Stimulated activated CD4-positive, alpha-beta T cell treated with anti-CD3 and anti-CD28 coated beads, Interleukin-4, amount 100 ng/mL, for 4 hours (primary cell): ENCODE measurements at regions not wholly inside any gene's neighbourhood (a gene's known extent, or its start where the extent isn't known, plus 50 kb on each side); places are given as distances from the start of the nearest gene placed in this dataset.

Experiments
- DNase-seq, 2 experiments: peaks; one replicate each; pipeline ENCODE4 v3.0.0-alpha.2; 2020

DNA sequence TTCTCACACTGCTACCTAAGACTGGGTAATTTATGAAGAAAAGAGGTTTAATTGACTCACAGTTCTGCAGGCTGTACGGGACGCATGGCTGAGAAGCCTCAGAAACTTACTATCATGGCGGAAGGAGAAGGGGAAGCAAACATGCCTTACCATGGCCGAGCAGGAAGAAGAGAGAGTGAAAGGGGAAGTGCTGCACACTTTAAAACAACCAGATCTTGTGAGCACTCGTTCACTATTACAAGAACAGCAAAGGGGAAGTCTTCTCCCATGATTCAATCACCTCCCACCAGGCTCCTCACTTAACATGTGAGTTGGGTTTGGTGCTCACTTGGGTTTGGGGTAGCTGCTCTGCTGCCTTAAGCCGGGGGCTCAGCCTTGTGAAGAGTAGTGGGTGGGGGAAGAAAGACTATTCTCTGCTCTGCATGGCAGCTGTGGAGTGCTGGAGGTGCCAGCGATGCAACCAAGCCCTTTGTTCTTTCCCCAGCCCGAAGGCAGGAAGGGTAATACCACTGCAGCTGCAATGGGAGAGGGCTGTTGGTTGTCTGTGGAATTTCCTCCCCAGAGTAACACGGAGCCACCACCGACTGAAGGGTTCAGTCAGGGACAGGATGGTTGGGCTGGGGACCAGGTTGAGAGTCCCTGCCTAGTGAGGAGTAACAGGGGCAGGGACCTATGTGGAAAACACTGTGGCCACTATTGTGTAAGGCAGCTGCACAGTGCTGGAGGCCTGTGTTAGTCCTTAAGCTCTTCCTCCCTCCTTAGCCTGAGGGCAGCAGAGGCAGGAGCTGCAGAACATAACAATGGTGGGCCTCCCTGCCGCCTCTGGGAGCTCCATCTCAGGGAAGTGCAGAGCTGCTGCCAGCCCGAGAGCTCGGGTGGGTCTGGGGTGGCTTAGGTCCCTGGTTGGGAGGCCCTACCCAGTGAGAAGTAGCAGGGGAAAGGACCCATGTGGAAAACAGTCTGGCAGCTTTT is 1262.5 kb downstream of the EFNB2 start:
- DNase-seq, result no peak

- no peak for DNase-seq
These were observed 1268.8 kb downstream of the EFNB2 start for GRCh38 chr13:105266615-105267014.

GRCh38 chr13:105262579-105262978 is 1272.9 kb downstream of the EFNB2 start:
- DNase-seq, result no peak

DNA sequence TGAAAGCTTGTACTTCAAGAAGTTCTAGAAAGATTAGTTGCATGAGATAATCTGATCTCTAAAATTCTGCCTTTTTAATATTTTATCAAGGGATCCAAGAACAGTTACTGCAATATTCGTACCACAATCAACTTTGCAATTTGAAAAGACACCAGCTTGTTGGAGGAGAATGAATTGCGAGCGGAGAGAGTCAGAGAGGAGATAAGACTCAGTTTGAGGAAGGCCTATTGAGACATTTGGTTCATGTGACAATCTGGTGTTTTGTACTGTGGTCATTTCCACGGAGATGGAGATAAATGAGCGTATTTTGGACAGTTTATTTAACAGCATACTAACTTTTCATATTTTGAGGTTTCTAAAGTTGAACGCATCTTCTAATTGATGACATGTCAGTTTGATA is 1276.0 kb downstream of the EFNB2 start:
- no peak for DNase-seq

DNA sequence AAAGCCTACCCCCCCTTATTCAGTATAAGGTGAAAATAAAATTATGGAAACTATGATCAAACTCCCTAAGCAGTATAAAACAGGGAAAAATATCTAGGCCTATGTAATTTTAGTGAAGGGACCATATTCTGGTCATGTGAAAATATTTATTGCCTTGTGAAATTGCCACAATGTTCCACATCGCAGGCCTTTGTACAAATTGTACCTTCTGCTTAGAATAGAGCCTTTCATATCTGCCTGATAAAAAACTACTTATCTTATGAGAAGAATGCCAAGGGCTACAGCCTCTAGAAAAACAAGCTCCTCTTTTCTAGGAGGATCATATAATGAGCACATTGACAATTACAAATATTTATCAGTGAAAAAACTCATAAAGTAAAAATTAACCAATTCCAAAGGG is 1280.0 kb downstream of the EFNB2 start:
- no peak for DNase-seq

DNA sequence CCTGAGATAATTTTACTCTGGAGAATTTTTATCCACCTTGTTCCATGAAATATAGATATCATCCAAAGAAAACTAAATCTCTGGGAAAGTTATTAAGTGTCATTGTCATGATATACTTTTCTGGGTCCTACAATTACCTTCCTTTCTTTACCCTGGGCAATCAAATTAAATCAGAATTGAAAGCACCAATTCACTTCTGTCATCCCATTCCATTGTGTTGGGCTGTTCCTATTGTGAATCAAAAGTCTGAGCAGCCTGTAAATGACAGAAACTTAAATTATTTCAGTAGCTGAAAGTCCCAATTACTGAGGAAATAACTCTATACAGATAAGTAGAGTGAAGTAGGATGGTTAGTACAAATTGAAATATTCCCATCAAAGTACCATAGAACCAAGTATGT is 1284.2 kb downstream of the EFNB2 start:
- no peak for DNase-seq

DNA sequence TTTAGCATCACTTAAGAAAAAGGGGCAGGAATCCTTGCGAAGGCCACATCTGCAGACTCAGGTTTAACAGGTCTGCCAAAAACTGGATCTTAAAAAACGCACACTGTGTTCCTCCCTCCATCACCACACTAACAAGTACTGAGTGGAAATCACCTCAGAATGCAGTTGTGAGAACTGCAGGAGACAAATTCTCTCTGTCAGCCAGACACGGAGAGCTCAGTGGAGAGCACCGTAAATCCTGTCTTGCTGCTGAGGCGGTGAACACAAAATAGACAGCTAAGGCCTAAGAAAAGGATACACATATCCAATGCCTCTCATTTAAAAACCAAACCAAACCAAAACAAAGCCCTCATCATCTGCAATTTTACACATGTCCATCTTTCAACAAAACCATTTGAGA is 1287.6 kb downstream of the EFNB2 start:
- DNase-seq, result no peak

DNA sequence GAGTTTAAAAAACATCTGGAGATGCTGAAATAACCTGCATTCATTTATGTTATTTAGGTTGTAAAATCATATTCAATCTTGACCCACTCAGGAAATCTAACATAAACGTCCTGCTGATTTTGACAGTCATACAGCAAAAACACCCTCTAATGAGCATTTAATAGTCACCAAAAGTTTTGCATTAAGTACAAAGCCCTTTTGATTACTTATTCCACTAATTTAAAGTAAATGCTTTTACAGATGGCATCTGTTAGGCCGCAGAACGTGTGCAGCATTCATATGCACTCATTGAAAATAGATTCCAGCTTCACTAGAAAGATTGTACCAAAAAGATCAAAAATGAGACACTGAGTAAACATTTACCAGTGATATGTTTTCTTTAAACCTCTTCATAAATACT is 1295.1 kb downstream of the EFNB2 start:
- no peak for DNase-seq

DNA sequence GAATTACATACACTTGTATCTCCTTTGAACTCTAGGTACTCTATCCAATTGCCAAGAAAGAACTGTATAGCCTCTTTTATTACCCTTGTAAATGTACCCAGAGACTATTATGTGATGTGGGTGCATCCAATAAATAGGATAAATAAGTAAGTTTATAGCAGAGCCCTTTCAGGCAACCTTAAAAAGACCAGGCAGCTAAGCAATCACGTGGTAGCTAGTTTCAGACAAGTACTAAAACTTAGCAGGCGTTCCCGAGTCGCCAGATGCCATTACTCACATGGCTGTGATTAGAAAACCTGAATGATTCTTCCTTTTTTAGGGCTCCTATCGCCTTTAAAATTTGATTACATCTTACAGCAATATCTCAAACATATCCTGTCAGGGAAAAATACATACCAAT is 1303.0 kb downstream of the EFNB2 start:
- no peak for DNase-seq

DNA sequence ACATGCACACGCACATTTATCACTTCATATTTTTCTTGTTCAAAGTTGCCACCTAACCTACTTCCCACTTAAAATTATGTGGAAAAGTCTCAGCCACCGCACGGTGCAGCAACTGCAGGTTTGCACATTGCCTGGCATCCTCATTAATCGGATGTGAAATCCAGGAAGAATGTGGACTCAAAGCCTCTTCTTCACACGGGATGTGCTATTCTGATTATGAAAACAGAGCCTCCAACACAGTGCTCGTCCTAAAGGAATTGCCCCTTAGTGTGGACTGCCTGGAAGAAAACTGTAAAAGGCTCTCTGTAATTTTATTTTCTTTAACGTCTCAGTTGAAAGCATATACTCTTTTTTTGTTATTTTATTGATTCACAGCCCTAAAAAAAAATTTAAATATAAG is 1303.5 kb downstream of the EFNB2 start:
- no peak for DNase-seq

GRCh38 chr13:105231579-105231978 is 1303.9 kb downstream of the EFNB2 start:
- DNase-seq, result no peak

DNA sequence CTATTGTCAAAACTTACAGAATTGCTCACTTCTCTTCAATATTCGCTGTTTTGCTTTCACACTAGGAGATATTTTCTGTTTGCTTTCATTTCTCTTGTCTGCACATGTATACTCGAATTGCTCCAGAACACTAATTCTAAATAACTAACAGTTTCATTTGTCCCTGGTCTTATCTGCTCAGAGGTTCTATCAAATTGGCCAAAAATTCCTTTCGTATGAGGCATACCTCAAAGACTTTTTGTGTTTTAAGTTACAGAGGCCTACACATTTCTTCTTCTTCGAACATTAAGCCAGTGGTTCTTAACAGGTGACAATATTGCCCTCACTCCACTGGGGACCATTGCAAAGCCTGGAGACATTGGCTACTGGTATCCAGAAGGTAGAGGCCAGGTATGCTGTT is 1314.6 kb downstream of the EFNB2 start:
- no peak for DNase-seq

GRCh38 chr13:105220063-105220462 is 1315.4 kb downstream of the EFNB2 start:
- DNase-seq, result no peak

DNA sequence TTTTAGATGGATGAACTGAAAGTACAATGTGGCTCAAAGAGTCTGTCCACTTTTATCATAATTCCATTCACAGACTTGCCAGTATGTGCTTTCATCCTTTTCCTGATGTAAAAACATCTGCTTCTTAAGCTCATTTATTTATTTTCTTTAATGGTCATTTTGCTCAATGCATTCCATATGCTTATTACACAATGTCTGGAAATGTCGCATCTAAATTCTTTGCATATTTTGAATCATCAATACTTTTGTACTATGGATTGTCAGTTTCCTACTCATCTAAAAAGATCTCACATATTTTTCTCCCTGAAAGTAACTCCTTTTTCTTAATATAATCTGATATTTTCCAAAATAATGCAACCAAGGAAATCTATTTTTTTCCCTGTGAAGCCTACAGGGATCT is 1315.8 kb downstream of the EFNB2 start:
- DNase-seq, result no peak

GRCh38 chr13:105213512-105213911 is 1322.0 kb downstream of the EFNB2 start:
- no peak for DNase-seq

GRCh38 chr13:105207572-105208293 is 1327.7 kb downstream of the EFNB2 start:
- no peak for DNase-seq

GRCh38 chr13:105202354-105202753 is 1333.1 kb downstream of the EFNB2 start:
- DNase-seq, result no peak

- DNase-seq, result no peak
These were observed 1334.1 kb downstream of the EFNB2 start for GRCh38 chr13:105201351-105201750.

DNA sequence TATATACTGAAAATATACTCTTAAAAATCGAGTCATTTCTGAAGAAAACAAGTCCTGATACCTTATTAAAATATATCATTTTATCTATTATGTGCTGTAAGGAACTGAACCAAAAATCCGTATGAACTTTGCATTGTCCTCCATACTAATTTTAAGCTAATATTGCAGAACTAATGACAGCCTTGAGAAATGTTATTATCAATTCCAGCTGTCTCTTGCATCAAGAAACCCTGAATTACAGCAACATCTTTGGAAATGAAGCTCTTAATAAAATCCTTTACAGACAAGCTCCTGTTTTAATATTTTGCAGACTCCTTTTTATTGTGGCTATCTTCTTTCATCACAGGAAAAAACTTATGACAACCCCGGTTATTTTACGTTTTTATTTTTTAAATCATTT is 1335.3 kb downstream of the EFNB2 start:
- DNase-seq, result no peak

- no peak for DNase-seq
These were observed 1339.4 kb downstream of the EFNB2 start for GRCh38 chr13:105196052-105196451.

DNA sequence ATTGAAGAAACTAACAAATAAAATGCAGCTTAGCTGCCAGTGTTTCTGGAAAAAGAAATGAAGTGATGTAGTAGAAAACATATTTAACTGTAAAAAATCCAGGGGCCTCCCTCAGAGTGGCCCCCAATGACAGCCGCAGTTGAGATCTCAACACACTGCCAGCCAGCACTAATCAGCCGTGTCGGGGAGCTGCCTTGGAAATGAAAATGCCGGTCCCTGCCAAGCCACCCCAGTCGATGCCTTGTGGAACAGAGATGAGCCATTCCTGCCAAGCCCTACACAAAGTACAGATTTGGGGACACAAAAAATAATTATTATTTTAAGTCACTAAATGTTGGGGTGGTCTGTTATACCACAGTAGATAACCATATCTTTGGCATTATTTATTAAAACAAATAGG is 1342.4 kb downstream of the EFNB2 start:
- DNase-seq, result no peak

GRCh38 chr13:105184201-105184600 is 1351.3 kb downstream of the EFNB2 start:
- no peak for DNase-seq

DNA sequence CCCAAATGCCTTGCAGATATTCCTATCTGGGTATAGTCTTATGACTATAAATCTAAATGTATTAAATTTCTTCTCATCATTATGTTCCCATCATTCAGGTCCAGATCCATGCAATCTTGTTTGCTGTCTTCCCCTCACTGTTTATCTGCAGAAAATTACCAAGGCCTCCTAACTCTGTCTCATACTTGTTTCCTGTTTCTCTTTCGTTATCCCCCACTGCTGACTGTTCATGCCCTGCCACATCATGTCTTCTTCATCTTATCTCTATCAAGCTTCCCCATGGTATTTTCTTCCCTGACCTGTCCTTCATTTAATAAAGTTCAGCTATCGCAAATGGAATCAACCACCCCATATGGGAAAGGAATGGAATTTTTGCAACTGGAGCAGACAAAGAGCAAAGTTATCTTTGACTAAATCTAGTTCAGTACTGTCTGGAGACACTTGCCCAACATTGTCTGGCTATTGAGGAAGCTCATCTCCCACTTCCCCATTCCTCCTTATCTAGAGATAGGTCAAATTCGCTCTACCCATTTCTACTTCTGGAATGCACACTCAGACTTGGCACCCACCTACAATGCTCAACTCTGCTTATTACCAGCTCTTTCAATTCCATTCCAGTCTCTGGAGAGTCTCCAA is 1358.1 kb downstream of the EFNB2 start:
- DNase-seq, result no peak

DNA sequence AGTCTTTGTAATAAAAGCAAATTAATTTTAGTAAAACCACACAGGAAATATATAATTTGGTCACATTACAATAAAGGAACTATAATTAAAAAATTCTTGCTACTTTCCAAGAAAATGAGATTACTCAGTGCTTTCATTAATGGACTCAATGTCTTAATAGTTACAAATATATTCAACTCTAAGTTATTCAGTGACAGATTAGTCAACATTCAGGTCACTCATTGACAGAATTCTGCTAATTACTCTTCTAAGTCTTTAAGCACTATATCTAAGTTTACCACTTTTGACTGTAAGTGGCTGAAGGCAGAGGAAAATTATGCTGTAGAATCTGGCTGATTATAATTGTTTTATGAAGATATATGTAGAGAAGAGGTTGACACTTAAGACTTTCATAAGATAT is 1365.0 kb downstream of the EFNB2 start:
- no peak for DNase-seq
